ENCODE measurements at regions not wholly inside any gene's neighbourhood (a gene's known extent, or its start where the extent isn't known, plus 50 kb on each side); places are given as distances from the start of the nearest gene placed in this dataset.

- TF ChIP-seq CTCF (IDR thresholded peaks at IDR 0.05) (no peak), POLR2A (IDR thresholded peaks at IDR 0.05) (no peak)
These were observed 150.6 kb upstream of the GYPA start for GRCh38 chr4:144291164-144291563.
